Caki2 (cell line): ENCODE measurements at regions not wholly inside any gene's neighbourhood (a gene's known extent, or its start where the extent isn't known, plus 50 kb on each side); places are given as distances from the start of the nearest gene placed in this dataset.
"Not testable (repeated sequence)": the region's sequence is repeated elsewhere in the genome, so short reads cannot be mapped to it uniquely, and the experiment has no call there.

Experiments used
- DNase-seq: peaks from one replicate; pipeline ENCODE4 v3.0.0-alpha.2; 2015; ENCODE audit warnings: low read depth
- in situ Hi-C: cut with HindIII; loops from 2 replicates; pipeline ENCODE4 v1.10.0; 2016; ENCODE audit warnings: low sequenced_read_pairs, low pct_unique_long_range_greater_than_20kb, mixed read lengths

DNA sequence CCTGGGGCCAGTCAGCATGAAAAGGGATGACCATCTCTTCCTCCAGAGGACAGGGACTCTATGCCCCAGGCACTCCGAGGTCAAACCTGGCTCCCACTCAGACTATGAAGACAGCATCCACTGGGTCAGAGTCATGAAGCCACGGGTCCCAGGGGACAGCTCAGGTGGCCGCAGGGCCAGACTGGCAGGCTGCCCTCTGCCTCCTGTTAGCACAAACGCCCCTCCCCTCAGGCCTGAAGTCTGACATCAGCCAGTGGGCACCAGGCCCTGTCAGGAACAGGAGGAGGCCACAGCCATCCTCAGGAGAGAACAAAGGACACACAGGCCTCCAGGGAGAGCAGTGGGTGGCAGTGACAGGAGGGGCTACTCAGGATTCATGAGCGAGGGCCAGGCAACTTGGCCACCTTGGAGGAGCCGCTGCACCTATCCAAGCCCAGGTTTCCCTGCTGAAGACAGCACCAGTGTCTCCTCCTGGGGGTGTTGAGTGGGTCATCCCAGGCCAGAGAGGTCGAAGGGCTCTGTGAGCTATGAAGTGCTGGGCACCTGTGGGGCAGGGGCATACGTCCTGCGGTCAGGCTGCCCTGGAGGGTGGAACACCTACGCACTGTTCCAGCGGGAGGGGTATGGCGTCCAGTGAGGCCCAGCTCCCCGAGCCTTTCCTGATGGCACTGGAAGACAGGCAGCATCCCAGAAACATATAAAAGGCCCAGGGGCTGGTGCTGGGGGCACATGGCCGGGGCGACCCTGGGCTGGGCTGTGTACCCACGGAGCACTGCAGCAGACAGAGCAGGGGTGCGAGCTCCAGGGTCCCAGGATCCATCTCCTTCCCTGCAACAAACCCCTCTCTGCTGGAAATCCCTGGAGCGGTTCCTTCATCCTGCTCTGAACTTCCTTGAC is 171.0 kb upstream of the FOXD4L5 start:
- in situ Hi-C loops, DNase-seq: not testable (repeated sequence)

DNA sequence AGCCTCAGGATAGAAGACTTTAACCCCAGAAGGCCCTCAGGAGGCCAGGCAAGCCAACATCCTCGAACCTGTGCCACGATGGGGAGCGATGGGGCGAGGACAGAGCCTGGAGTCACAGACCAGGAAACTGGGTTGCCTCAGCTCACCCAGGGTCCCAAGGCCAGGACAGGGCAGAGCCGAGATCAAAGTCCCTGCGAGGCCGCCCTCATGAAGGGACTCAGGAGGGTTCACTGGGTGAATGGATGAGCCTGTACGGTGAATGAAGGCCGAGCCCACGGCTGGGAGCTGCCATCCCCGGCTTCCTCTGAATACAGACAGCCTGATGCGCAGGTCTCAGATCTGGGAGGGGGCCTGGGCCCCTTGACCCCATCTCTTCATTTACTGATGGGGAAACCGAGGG is 170.1 kb upstream of the FOXD4L5 start:
- DNase-seq, in situ Hi-C loops: not testable (repeated sequence)

DNA sequence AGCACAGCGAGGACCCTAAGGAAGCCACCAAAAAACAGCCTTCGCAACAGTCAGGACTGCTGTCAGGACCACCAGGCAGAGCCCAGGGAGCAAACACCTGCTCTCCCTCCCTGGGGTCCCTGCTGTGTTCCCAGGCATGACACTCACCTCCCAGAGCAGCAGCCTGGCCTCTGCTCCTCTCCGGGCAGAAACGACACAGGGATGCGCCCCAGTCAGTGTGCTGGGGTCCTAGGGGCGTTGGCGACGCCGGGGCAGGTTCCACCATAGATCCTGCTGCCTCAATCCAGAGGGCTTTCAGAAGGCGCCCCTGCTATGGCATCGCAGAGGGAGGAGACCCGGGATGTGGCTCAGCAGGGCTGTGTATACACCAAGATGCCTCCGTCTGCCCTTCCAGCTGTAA is 169.7 kb upstream of the FOXD4L5 start:
- in situ Hi-C loops = not testable (repeated sequence)

DNA sequence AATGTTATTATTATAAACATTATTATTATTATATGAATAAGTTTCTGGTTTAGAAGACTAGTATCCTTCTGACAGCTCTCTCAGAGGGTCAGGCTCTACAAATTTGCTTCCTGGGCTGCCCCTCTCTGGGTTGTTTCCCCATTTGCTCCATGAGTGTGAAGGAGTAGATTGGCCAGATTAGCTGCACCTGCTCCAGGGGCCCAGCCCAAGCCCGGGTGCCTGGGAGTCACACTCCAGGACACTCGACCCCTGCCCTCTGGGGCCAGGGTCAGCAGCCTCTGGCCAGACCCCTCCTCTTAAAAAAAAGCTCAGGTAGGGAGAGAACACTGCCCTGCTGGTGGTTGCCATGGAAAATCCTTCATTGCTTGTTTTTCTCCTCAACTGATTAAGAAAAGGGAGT is 169.0 kb upstream of the FOXD4L5 start:
- in situ Hi-C loops, DNase-seq: not testable (repeated sequence)

More for the DNA sequence above, 169.7 kb upstream of the FOXD4L5 start:
- not testable (repeated sequence) for DNase-seq

DNA sequence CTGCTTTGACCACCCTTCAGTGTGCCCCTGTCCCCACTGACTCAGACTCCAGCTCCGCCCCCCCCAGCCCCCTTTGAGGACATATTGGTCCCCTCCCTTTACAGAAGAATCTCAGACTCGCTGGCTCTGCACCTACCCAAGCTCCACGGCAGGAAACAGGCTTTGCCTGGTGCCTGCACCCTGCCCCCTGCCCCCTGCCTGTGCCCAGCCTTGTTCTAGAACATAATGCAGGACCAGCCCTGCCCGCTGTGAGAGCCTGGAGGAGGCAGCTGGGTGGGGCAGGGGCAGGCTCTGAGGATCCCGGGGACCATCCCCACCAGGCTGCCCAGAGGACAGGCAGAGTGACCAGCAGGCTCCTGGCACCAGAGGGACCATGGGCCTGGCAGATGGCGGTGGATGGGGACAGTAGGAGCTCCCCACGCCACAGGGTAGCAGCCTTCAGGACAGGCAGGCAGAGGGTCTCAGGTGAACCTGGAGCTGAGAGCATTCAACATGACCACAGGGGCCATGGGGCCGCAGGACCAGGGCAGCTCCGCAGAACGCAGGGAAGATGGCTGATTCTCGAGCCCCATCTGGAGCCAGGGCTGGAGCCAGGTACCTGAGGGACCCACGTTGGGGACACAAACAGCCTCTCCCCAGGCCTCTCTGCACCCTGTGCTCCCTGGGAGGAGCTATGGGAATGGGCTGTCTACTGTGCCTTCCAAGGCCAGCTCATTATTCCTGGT is 165.0 kb upstream of the FOXD4L5 start:
- in situ Hi-C loops, DNase-seq: not testable (repeated sequence)

DNA sequence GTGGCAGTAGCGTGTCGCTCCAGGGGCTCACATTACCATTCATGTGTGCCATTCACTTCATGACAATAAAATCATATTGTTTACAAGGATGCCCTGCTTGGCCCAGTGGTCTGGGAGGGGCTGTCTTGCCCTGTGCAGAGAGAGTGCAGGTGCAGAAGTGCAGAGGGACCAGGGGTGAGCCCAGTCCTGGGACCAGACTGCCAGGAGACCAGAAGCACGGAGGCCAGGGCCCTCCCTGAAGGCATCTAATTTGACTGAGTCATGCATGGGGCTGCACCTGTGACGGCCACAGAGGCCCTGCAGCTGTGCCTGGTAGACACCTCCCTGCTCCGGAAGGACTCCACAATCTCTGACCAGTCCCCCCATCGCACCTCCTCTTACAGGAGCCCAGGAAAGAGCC is 164.4 kb upstream of the FOXD4L5 start:
- DNase-seq = no peak
- in situ Hi-C loops = no loop called here

DNA sequence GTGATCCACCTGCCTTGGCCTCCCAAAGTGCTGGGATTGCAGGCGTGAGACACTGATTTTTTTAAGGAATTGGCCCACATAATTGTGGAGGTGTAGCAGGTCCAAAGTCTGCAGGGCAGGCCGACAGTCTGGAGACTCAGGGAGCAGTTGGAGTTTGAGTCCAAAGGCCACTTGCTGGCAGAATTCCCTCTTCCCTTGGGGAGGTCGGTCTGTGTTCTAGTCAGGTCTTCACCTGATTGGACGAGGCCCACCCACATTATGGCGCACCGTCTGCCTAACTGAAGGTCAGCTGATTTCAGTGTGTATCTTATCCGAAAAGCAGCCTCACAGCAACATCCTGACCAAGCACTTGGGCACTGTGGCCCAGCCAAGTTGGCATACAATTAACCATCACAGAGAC is 162.1 kb upstream of the FOXD4L5 start:
- in situ Hi-C loops, DNase-seq: not testable (repeated sequence)

DNA sequence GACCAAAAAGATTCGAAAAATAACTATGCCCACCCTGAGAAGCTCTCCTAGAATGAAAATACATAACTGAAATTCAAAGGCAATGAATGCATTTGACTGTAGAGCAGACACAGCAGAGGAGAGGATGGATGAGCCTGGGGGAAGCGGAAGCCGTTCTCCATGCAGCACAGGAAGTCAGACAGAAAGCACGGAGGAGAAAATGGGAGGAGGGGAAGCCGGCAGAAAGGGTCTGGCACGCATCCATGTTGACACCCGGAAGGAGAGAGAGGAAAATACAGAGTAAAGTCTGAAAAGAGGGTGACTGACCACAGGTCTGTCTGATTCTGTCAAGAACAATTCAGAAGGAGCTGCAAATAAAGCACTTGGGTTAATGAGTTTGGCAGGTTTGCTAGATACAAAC is 161.0 kb upstream of the FOXD4L5 start:
- DNase-seq, in situ Hi-C loops: not testable (repeated sequence)

DNA sequence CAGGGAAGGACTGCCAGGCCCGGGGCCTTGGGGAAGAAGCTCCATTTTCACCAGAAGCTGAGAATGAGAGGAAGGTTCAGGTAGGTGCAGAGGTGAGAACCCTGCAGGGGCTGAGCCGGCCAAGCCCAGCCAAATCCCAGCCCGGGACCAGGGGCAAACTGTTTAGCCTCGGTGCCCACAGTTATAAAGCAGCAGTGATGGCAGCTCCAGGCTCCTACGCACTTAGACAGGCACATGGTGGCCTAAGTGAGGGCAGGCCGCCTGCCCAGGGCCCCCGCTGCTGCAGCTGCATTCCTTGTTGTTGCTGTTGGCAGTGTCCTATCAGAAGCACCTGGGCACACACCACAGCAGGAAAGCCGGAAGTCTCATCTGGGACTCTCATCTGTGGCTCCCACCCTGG is 159.9 kb upstream of the FOXD4L5 start:
- DNase-seq = no peak
- in situ Hi-C loops = no loop called here

DNA sequence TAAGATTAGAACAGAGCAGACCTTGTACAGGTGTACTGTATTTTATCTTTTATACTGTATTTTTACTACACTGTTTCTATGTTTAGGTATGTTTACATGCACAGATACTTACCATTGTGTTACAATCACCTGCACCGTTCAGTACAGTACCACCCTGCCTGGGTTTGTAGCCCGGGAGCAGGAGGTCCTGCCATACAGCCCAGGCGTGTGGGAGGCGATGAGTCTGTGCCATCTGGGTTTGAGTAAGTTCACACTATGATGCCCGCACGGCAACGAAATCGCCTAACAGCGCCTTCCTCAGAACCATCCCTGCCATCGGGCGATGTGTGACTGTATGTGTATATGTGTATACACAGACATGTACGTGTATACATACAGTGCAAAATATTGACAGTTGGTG is 157.1 kb upstream of the FOXD4L5 start:
- DNase-seq, in situ Hi-C loops: not testable (repeated sequence)

DNA sequence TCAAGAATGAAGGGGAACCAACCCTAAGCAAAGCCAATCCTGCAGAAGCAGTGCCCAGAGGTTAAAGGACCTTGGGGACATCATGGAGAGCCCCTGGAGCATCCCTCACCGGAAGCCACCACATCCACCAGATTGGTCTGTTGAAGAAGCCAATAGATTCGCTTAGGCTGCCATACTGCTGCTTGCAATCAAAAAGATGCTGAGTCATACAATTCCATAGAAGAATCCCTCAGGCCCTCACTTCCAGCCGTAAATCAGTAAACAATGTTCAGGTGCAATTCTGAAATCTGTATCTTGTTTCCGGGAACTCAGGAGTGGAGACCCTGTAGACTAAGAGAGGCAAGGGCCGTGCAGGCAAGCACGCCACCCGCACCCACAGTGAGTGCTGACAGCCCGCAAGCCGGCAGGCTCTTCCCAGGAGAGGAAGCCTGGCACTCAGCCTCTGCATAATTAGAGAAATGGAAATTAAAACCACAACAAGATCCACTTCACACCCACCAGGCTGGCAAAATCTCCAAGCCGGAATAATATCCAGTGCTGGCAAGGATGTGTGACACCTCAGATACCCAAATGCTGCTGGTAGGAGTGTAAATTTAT is 156.4 kb upstream of the FOXD4L5 start:
- in situ Hi-C loops, DNase-seq: not testable (repeated sequence)

DNA sequence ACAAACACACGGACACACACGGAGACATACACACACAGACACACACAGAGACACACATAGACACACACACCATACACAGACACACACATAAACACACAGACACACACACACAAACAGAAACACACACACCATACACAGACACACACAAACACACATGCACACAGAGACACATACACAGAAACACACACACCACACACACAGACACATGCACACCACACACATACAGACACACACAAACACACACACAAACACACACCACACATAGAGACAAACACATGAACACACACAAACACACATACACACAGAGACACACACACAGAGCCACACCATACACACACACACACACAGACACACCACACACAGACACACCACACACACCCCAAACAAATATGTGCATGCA is 152.7 kb upstream of the FOXD4L5 start:
- no peak for DNase-seq
- in situ Hi-C loops = no loop called here

DNA sequence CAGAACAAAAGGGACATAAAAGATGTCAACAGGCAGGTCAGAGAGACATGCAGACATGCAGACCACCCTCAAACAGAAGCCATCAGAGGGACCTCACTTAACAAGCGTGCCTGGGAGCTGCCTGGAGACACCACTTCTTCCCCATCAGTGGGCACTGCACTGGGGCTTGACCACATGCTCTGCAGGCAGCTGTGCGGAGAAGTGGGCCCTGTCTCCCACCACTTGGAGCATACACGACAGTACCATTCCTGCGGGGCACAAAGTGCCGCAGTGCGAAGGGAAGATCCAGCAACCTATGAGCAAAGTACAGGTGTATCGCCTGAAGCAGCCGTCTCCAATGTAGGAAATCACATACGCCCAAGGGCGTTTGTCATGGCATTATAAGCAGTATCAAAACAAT is 150.5 kb upstream of the FOXD4L5 start:
- in situ Hi-C loops = no loop called here
- DNase-seq = no peak

DNA sequence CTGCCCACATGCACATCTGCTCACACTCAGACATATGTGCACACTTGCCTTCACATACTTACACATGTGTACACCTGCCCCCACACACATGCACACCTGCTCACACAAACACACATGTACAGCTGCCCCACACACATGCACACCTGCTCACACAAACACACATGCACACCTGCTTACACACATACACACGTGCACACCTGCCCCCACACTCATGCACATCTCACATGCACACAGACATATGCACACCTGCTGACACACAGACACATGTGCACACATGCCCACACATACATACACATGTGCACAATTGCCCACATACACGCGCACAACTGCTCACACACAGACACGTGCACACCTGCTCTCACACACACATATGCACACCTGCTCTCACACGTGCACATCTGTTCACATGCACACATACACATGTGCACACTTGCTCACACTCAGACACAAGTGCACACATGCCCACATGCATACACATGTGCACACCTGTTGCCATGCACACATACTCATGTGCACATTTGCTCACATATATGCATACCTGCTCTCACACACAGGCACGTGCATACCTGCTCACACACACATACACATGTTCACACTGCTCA is 147.8 kb upstream of the FOXD4L5 start:
- DNase-seq = no peak
- in situ Hi-C loops = no loop called here

DNA sequence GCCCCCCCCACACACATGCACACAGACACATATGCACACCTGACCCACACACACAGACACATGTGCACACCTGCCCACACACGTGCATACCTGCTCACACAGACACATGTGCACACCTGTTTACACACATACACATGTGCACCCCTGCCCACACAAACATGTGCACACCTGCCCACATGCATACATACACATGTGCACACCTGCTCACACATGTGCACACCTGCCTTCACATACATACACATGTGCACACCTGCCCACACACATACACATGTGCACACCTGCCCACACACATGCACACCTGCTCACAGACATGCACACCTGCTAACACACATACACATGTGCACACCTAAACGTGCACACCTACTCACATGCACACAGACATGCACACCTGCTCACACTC is 147.0 kb upstream of the FOXD4L5 start:
- in situ Hi-C loops = no loop called here
- DNase-seq = no peak

DNA sequence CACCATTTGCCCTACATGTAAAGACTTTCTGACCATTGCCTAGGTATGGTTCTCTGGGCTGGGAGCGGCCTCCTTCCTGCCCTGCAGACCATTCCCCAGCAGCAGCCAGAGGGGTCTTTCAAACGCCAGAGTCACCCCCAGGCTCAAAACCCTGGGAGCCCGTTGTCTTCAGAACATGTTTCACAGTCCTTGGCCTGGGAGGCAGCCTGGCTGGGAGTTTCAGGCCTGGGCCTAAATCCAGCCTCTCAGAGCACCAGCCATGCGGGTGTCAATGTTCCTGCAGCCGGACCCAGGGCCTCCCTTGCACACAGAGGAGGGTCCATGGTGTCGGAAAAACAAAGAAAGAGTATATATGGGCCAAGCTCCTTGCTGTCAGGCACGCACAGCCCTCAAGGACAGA is 145.2 kb upstream of the FOXD4L5 start:
- no peak for DNase-seq
- in situ Hi-C loops = no loop called here

DNA sequence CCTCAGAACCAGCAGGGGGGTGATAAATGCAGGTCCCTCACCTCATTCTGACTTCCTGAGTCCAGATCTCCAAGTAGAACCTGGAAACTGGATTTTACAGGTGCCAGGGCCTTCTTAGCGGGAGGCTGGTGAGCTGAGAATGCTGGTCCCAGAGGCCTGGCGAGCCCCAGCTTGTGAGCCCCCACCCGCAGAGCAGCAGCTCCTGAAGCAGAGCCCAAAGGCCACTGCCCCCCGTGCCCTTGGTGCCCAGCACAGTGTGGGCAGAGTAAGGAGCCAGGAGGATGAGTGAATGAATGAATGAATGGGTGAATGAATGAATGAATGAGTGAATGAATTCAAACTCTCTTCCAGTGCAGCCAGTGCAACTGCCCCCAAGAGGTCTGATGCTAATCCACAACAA is 142.4 kb upstream of the FOXD4L5 start:
- DNase-seq, in situ Hi-C loops: not testable (repeated sequence)

DNA sequence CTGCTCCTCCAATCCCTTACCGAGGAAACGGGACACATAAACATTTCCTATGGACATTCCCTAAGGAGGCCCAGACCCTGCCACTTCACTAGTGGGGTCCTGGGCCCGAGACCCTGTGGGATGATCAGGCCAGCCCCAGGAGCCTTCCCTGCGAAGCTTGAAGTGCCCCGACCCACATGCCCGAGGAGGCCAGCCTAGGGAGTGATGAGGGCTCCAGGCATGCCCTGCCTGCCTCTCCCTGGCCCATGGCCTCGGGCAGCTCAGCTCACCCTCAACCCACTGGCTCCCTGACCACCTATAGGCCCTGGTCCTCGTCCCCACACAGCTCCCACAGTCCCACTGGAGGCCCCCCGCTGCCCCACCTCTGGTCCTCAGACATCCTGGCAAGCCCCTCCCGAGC is 141.8 kb upstream of the FOXD4L5 start:
- DNase-seq, in situ Hi-C loops: not testable (repeated sequence)

DNA sequence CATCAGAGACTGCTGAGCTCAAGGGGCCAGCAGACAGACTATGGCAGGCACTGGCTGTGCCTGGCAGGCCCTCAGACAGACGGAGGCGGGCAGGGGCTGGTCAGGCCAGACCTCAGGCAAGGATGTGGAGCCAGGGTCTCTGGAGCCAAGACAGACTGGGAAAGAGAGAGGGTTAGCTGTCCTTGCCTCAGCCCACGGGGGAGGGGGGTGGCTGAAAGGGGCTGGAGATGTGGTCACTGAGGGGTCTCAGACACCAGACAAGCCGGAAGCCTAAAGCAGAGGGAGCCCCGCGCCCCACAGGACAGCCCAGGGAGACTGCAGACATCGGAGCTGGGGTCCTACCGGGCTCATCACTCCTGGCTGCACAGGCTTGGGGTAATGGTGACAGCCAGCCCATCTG is 141.2 kb upstream of the FOXD4L5 start:
- in situ Hi-C loops = no loop called here
- no peak for DNase-seq
